Keratinocyte (primary cell): ENCODE measurements at regions not wholly inside any gene's neighbourhood (a gene's known extent, or its start where the extent isn't known, plus 50 kb on each side); places are given as distances from the start of the nearest gene placed in this dataset.

Experiments used
- DNase-seq: peaks from one replicate; pipeline ENCODE4 v3.0.0-alpha.2; 2011; ENCODE audit warnings: low read depth, missing footprints, low spot score
- FAIRE-seq: peaks from 2 replicates; lab custom pipeline; 2011; peaks lifted over from hg19 to GRCh38; lab: Jason Lieb, UNC
- H2AFZ ChIP-seq: 2 replicates; pipeline ENCODE4 v1.6.0; 2012; ENCODE audit warnings: low read length, control low read depth, inconsistent platforms; ENCODE audit not compliant: control insufficient read depth
- H3K27ac ChIP-seq: 2 replicates; pipeline ENCODE4 v1.5.1; 2011; ENCODE audit warnings: low read length; ENCODE audit not compliant: control insufficient read depth, insufficient read depth
- H3K27me3 ChIP-seq: 3 replicates; pipeline ENCODE4 v1.6.0; 2011; ENCODE audit warnings: low read length; ENCODE audit not compliant: control insufficient read depth, insufficient read depth; ENCODE audit errors: extremely low read depth
- H3K36me3 ChIP-seq, 2 experiments: 2 replicates in 1 of 2; 3 replicates in 1 of 2; pipeline ENCODE4 v1.5.1; 2011; ENCODE audit warnings: low read length in 2 of 2, mild to moderate bottlenecking in 1 of 2; ENCODE audit not compliant: control insufficient read depth in 2 of 2, insufficient read depth in 2 of 2; ENCODE audit errors: extremely low read depth in 1 of 2
- H3K4me1 ChIP-seq: 3 replicates; pipeline ENCODE4 v1.5.1; 2011; ENCODE audit warnings: low read length; ENCODE audit not compliant: control insufficient read depth, insufficient read depth; ENCODE audit errors: extremely low read depth
- H3K4me2 ChIP-seq: 3 replicates; pipeline ENCODE4 v1.6.0; 2011; ENCODE audit warnings: low read depth, low read length; ENCODE audit not compliant: control insufficient read depth, insufficient read depth; ENCODE audit errors: extremely low read depth
- H3K4me3 ChIP-seq, 3 experiments: fragments of 200-600 bp in 1 of 3; sonication (generic) in 1 of 3; 2 replicates in 2 of 3; 3 replicates in 1 of 3; pipeline ENCODE4 v1.5.1; 2011 to 2016; ENCODE audit warnings: low read length in 3 of 3, mild to moderate bottlenecking in 3 of 3, control low read depth in 2 of 3, inconsistent platforms in 1 of 3, low read depth in 1 of 3, mixed read lengths in 1 of 3, mixed run types in 1 of 3, moderate library complexity in 1 of 3; ENCODE audit not compliant: control insufficient read depth in 2 of 3, insufficient read depth in 2 of 3; ENCODE audit errors: extremely low read depth in 1 of 3
- H3K79me2 ChIP-seq: 2 replicates; pipeline ENCODE4 v1.6.0; 2012; ENCODE audit warnings: low read length; ENCODE audit not compliant: control insufficient read depth, insufficient read depth
- H3K9ac ChIP-seq: 3 replicates; pipeline ENCODE4 v1.6.0; 2011; ENCODE audit warnings: low read length; ENCODE audit not compliant: control insufficient read depth, insufficient read depth; ENCODE audit errors: extremely low read depth
- H3K9me1 ChIP-seq: 3 replicates; pipeline ENCODE4 v1.6.0; 2011; ENCODE audit warnings: low read length; ENCODE audit not compliant: control insufficient read depth, insufficient read depth; ENCODE audit errors: extremely low read depth
- H3K9me3 ChIP-seq: 2 replicates; pipeline ENCODE4 v1.5.1; 2012; ENCODE audit warnings: low read depth, low read length; ENCODE audit not compliant: control insufficient read depth
- H4K20me1 ChIP-seq: 3 replicates; pipeline ENCODE4 v1.6.0; 2011; ENCODE audit warnings: low read length; ENCODE audit not compliant: control insufficient read depth, insufficient read depth; ENCODE audit errors: extremely low read depth
- EZH2 ChIP-seq: IDR thresholded peaks from one replicate; pipeline ENCODE4 v1.6.1; 2012; ENCODE audit warnings: inconsistent platforms, mild to moderate bottlenecking, low read length, moderate library complexity
- dilution Hi-C: fragments of 300-500 bp; cut with MboI; formaldehyde crosslinking; loops from one replicate; pipeline ENCODE4 v1.7.0; 2020; ENCODE audit warnings: low sequenced_read_pairs; ENCODE audit not compliant: extremely low pct_ligation_motif_present
- TF ChIP-seq, protein P1 (sequence below), 3 experiments: IDR thresholded peaks in 1 of 3; conservative IDR thresholded peaks in 1 of 3; optimal IDR thresholded peaks in 1 of 3; 2 replicates in 2 of 3; 3 replicates in 1 of 3; pipeline versions ENCODE3 to v1.5.1; 2011; ENCODE audit warnings: low read length in 3 of 3, mild to moderate bottlenecking in 3 of 3, moderate library complexity in 2 of 3, control low read depth in 1 of 3, inconsistent platforms in 1 of 3; ENCODE audit not compliant: insufficient read depth in 2 of 3; ENCODE audit errors: extremely low read depth in 1 of 3

DNA sequence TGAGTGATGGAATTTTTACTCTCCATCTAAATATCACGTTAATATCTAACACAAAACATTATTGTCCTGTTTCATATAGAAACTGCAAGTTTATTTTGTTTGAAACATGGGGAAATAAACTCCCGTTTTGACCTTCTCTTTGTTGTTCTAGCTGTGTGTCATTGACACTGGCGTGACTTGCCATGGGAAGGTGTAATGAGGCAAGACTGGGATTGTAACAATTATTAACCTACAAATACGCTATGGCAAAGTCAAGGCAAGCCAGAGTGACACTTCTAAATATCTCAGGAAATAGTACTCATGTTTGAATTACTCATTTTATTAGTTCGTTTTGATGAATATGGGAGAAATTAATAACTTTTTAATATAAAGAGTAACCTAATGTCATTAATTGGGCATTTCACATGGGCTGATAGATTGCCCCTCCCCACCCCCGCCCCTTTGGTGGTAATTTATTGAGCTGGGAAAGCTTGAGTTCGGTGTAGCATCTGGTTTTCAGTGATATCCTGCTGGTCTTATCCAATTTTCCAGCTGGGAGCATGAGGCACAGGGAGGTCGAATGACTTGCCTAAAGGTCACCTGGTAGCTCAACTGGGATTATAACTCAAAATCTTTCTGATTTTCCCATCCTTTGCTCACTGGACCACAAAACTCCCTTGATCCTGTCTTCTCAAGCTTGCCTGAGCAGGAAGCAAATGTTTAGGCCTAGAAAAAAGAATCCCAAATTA is 380.6 kb upstream of the JAG1 start:
- FAIRE-seq (no peak), DNase-seq (no peak)
- TF ChIP-seq EZH2: no peak
- TF ChIP-seq, protein P1, sequence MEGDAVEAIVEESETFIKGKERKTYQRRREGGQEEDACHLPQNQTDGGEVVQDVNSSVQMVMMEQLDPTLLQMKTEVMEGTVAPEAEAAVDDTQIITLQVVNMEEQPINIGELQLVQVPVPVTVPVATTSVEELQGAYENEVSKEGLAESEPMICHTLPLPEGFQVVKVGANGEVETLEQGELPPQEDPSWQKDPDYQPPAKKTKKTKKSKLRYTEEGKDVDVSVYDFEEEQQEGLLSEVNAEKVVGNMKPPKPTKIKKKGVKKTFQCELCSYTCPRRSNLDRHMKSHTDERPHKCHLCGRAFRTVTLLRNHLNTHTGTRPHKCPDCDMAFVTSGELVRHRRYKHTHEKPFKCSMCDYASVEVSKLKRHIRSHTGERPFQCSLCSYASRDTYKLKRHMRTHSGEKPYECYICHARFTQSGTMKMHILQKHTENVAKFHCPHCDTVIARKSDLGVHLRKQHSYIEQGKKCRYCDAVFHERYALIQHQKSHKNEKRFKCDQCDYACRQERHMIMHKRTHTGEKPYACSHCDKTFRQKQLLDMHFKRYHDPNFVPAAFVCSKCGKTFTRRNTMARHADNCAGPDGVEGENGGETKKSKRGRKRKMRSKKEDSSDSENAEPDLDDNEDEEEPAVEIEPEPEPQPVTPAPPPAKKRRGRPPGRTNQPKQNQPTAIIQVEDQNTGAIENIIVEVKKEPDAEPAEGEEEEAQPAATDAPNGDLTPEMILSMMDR (optimal IDR thresholded peaks at IDR 0.05 in 1 of 3, IDR thresholded peaks at IDR 0.05 in 1 of 3, conservative IDR thresholded peaks at IDR 0.05 in 1 of 3; ENCODE audit: extremely low read depth in 1 of 3, insufficient read depth in 2 of 3, low read length in 3 of 3): no peak

DNA sequence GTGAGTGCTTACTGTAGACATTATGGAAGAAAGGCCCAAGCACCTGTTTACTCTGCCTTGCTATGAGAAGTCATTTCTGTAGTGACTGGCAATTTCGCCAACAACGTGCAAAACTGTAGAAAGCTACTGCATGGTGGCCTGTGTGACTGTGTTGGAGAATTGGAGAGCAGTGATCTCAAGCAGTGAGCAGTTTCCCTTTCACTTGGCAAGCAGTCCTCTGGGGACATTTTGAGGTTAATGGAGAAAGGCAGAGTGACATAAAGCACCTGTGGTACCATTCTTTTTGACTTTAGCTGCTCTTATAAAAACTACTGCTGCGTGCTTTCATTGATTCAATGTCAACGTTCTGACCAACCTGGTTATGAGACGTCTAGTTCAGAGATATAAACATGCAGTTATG is 382.6 kb upstream of the JAG1 start:
- H3K4me2 ChIP-seq: no peak overlapping the region
- H3K9me1 ChIP-seq: no peaks in the 10 kb centered on the region
- DNase-seq (no peak), FAIRE-seq (peak; percentile 29)
- H3K36me3 ChIP-seq: no peaks in the 10 kb centered on the region
- H3K4me3 ChIP-seq: no peak overlapping the region
- no peak overlapping the region for H2AFZ ChIP-seq
- H3K9me3 ChIP-seq: no peaks in the 10 kb centered on the region
- H3K9ac ChIP-seq: no peak overlapping the region
- no peaks in the 10 kb centered on the region for H3K79me2 ChIP-seq
- no peaks in the 10 kb centered on the region for H3K27me3 ChIP-seq
- dilution Hi-C loops: no loop called here
- no peaks in the 10 kb centered on the region for H4K20me1 ChIP-seq
- no peak overlapping the region for H3K27ac ChIP-seq
- H3K4me1 ChIP-seq: no peaks in the 10 kb centered on the region
- TF ChIP-seq, protein P1 (optimal IDR thresholded peaks at IDR 0.05 in 1 of 3, IDR thresholded peaks at IDR 0.05 in 1 of 3, conservative IDR thresholded peaks at IDR 0.05 in 1 of 3; ENCODE audit: extremely low read depth in 1 of 3, insufficient read depth in 2 of 3, low read length in 3 of 3): no peak
- no peak for TF ChIP-seq EZH2

More for the DNA sequence above, 380.6 kb upstream of the JAG1 start:
- dilution Hi-C loops: no loop called here
- H3K9me3 ChIP-seq: no peaks in the 10 kb centered on the region
- H3K27ac ChIP-seq: no peak overlapping the region
- no peak overlapping the region for H3K4me2 ChIP-seq
- H3K36me3 ChIP-seq: no peaks in the 10 kb centered on the region
- no peaks in the 10 kb centered on the region for H3K4me1 ChIP-seq
- H3K27me3 ChIP-seq: no peaks in the 10 kb centered on the region
- H3K79me2 ChIP-seq: no peaks in the 10 kb centered on the region
- H2AFZ ChIP-seq: no peak overlapping the region
- no peak overlapping the region for H3K9ac ChIP-seq
- H4K20me1 ChIP-seq: no peaks in the 10 kb centered on the region
- H3K4me3 ChIP-seq: no peak overlapping the region
- no peaks in the 10 kb centered on the region for H3K9me1 ChIP-seq
